RCC 7860 (cell line): ENCODE measurements at regions not wholly inside any gene's neighbourhood (a gene's known extent, or its start where the extent isn't known, plus 50 kb on each side); places are given as distances from the start of the nearest gene placed in this dataset.

Experiments used
- DNase-seq: peaks from one replicate; pipeline ENCODE4 v3.0.0-alpha.2; 2015; ENCODE audit warnings: low spot score
- FAIRE-seq: peaks from 2 replicates; lab custom pipeline; 2012; peaks lifted over from hg19 to GRCh38; lab: Jason Lieb, UNC

DNA sequence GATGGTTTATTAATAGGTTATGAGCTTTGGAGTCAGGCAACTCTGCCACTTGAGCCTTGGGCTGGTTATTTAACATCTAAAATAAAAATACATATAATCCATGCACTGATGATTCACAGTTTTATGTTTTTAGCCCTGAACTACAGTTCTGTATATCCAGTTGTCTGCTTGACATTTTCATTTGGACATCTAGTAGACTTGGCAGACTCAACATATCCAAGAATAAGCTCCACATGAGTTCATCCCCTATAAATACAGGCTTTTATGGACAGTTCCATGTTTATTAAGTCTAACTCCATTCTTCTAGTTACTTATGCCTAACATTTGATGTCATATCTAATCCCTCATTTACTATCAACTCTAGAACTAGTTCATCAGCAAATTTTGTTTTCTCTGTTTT is 174.2 kb downstream of the KIF2B start:
- no peak for DNase-seq
- no peak for FAIRE-seq

DNA sequence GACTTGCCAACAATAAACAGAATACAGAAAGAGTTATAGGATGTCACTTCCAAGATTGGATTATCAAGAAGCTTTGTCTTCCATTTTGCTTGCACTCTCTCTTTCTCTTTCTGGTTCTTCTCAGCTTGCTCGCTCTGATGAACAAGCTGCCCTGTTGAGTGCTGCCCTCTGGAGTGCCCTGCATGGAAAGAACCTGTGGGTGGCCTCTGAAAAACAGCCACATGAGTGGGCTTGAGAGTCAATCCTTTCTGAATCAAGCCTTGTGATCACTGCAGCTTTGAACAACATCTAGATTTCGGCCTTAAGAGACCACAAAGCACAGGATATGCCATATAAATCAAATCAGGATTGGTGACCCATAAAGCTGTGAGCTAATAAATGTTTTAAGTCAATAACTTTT is 185.1 kb downstream of the KIF2B start:
- FAIRE-seq, result no peak

DNA sequence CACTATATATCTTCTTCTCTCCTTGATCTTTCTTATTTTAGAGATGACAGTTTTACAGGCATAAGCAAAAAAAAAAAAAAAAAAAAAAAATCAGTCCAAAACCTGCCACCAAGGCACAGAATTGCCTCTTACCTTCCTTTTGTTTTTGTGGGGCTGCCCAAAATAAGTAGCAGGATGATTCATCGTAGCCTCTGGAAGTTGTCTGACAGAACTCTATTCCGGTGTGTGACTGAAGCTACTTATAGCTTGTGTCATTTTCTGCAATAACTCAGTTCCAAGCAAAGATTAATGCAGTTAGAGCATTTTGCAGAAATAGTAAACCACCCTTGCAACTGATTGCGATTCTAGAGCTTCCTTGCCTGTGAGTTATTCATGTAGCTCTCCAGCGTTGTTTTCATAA is 186.8 kb downstream of the KIF2B start:
- DNase-seq, result no peak
- FAIRE-seq, result no peak

More for the DNA sequence above, 185.1 kb downstream of the KIF2B start:
- no peak for DNase-seq

DNA sequence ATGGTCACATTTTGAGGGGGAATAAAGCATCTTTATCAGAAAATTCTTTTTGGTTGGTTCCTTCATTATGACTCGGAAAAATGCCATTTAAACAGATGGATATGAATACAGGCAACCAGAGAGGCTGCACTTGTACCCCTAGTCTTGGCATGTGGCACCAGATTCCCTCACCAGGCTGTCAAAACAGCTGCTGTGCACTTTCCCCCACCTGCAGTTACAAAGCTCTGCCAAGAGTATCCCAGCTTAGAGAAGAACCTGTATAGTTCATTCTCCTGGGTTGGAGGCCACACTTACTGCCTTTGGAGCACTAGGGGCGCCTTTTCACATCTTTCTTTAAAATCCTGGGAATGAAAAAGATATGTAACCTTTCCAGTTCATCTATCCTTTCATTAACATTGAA is 190.3 kb downstream of the KIF2B start:
- no peak for FAIRE-seq
- no peak for DNase-seq

DNA sequence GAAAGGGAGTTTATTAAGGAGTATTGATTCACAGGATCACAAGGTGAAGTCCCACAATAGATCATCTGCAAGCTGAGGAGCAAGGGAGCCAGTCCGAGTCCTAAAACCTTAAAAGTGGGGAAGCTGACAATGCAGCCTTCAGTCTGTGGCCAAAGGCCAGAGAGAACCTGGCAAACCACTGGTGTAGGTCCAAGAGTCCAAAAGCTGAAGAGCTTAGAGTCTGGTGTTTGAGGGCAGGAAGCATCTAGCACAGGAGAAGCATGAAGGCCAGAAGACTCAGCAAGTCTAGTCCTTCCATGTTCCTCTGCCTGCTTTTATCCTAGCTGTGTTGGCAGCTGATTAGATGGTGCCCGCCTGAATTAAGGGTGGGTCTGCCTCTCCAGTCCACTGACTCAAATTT is 193.0 kb downstream of the KIF2B start:
- no peak for DNase-seq
- no peak for FAIRE-seq

DNA sequence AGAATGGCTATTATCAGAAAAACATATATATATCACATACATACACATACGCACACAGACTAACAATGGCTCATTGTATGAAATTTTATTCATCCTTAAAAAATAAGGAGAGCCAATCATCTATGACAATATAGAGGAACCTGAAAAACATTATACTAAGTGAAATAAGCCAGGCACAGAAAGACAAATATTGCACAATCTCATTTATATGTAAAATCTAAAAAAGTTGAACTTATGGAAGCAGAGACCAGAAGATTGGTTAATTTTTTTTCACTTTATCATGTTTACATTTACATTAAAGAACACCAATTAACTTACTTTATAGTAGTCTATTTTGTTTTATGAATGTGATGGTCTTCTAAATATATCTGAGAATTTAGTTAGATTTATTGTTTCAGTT is 198.7 kb downstream of the KIF2B start:
- no peak for DNase-seq
- FAIRE-seq, result no peak

DNA sequence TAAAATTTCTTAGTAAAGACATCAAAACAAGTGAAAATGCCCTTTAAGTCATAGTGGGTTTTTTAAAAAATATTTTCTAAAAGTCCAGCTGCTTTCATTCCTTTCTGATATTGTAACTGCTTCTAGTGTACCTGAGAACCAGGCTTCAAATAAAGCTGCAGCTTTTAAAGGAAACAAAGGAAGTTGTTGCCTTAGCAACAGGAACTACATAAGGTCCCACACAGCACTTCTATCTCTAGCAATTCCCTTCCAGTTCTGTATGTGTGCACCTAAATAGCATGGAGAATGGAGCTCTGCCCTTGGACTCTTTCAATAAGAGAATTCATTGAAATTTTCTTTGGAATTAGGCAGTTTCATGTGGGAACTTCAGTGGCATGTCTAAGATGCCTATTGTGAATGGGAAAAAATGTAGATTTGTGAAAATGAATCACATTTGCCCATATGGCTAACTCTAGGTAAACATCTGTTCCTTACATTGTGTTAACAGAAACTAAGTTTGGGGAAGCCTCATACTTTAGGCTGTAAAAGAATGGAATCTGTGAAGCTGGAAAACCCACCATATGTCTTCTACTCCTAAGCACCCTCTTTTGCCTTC is 206.4 kb downstream of the KIF2B start:
- DNase-seq (no peak), FAIRE-seq (no peak)

DNA sequence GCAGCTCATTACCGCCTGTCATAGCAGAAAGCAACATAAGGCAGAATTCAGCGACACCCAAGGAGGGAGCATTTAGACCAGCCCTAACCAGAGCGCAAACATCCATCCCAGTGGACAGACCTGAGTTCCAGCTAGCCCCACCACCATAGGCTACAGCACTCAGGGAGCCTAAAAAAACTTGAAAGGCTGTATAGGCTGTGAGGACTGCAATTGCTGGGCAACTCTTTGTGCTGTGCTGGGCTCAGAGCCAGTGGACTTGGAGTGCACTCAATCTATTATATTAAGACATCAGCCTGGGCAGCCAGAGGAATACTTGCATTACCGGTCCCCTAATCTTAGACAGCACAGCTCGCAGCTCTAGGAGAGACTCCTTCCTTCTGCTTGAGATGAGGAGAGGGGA is 207.3 kb downstream of the KIF2B start:
- no peak for FAIRE-seq
- no peak for DNase-seq

DNA sequence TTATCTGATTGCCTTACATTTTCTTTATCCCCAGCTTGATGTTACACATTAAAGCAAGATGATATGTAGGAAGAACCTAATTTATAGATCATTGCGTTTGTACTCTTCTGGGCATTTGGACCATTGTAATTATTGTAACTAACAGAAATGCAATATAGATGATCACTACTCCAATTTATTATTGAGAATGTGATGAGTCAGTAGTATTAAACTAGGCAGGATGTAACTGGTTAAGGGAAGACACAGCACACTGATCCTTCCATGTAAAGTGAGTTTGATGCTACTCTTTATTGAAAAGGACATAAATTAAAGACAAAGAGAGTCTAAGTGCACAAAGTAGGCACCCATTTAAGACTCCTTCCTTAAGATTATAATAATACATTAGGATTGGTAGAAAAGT is 223.8 kb downstream of the KIF2B start:
- FAIRE-seq (no peak), DNase-seq (no peak)

DNA sequence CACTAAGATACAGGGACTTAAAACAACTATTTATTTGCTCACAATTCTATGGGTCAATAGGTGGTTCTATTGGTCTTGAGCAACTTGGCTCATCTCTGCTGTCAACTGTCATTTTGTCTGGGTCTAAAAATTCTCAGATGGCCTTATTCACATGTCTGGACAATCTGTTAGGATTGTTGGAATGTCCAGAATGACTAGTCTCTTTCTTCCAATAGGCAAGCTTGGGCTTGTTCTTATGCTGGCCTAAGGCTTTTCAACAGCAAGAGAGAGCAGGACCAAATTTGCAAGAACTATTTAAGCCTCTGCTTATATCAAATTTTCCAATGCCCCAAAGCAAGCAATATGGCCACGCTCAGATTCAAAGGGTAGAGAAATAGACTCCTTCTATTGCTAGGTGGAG is 240.9 kb downstream of the KIF2B start:
- no peak for FAIRE-seq

DNA sequence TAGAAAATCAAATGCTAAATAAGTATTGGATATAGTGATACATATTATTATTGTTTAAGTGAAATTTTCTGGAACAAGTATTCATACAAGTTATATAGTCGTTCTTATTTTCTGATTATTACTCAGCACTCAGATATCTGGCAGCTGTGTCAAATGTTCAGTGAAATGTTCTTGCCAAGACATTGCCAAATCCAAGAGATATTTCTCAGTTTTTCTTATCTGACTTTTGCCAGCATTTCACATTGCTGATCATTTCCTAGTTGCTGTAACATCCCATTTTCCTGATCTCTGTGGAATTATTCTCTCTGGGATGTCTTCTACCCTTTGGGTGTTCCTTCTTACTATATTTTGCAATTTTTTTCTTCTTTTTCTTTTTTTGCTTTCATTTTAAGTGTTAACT is 262.3 kb downstream of the KIF2B start:
- DNase-seq (no peak), FAIRE-seq (no peak)

More for the DNA sequence above, 240.9 kb downstream of the KIF2B start:
- DNase-seq, result no peak

DNA sequence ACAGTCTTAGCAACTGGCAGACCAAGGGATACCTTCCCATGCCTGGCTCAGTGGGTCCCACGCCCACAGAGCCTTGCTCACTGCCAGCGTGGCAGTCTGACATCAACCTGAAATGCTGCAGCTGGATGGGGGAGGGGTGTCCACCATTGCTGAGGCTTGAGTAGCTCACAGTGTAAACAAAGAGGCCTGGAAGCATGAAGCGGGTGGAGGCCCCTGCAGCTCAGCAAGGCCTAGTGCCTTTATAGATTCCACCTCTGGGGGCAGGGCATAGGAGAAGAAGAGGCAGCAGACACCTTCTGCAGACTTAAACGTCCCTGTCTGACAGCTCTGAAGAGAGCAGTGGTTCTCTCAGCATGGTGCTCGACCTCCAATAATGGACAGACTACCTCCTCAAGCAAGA is 263.2 kb downstream of the KIF2B start:
- DNase-seq (no peak), FAIRE-seq (no peak)

DNA sequence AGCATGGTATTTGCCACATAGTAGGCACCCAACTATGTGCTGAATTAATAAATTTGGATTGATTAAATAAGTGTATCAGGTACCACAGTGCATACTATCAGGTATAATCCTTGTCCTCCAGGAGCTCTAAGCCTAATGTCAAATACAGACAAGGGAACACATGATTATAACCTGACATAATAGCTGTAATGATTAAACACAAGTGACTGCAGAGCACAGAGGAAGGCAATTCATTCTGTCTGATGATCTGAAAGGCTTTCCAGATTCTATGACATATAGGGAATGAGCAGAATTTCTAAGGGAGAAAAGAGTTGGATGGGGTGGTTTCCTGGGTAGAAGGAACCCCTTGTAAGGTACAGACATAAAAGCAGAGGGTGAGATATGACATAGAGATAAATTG is 273.5 kb downstream of the KIF2B start:
- DNase-seq, result no peak
- FAIRE-seq, result no peak

DNA sequence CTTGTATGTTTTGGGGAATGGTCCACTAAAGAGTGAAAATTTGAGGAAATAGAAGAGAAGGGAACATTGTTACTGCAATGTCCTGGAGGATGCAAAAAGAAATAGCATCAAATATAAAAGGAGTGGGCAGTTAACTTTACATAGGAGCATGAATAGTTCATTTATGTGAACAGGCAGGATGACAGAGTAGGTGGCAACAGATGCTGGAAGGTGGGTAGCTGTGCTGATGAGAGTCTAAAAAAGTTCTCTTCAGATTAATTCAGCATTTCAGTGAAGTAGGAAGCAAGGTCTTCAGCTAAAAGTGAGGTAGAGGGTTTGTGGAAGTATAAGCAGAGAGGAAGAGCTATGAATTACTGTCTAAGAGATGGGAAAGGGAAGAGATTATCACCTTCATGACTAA is 276.5 kb downstream of the KIF2B start:
- DNase-seq, result no peak
- FAIRE-seq, result no peak

DNA sequence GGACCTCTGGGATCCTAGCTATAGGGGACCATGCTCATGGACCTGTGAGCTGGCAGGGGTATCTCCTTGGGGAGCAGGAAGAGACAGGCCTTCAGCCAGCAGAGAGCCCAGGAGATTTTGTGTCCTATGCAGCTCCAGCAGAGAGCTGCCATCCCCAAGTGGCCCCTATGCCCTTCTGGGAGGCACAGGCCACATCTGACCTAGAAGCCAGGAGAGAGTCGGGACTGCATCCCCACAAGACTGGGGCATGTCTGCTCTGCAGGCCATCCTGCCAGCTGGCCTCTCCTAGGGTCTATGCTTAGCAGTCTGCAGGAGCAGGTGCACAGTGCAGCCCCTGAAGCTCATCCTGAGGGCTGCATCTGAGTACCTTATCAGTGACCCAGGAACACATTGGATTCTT is 279.5 kb downstream of the KIF2B start:
- no peak for DNase-seq
- FAIRE-seq, result no peak

DNA sequence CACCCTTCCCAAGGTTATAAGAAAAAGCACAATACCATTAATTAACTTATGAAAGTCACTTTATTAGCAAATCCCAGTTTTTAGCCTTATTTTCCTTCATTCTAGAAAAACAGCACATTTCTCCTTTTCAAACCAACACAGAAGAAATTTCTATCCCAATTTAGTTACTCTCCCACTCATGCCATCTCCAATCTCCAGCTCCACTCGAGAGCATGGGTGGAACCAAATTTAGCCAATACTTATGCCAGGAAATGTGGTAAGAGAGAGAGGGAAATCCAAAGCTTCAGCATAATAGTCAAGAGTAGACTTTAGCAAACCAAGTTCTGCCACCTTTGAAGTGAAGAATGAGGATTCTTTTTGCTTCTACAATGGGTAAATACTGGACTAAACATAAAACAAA is 288.8 kb downstream of the KIF2B start:
- DNase-seq (no peak), FAIRE-seq (no peak)

DNA sequence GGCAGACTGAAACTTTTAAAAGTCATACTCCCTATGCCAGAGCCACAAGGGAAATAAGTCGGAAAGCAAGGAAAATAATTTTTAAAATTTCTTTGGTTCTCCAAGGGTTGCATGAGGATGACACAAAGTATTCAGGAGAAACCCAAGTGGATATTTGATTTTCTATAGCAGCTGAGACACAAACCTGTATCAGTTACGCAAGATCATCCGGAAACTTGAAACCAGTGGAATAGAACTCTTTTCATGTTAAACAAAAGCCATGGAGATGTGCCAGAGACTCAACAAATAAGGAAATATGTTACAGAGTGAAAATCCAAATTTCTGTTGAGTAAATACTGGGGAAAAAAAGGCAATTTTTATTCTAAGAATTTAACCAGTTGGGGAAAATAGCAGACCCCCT is 294.7 kb downstream of the KIF2B start:
- no peak for FAIRE-seq
- no peak for DNase-seq

DNA sequence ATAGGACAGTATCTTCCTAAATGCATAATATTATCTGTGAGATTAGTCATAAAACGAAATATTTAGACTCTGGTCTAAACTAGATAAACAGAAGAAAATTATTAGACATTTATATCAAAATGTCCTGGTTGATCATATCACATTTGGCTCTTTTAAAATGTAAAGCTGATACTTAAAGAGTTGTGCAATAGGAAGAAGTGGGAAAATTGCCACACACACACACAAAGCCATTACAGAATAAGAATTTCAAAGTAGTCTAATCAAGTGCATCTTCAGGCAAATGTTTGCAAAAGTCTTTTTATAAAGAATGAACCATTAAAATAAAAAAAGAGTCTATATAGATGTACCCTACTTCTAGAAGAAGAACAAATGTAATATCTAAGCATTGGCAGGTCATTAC is 301.7 kb downstream of the KIF2B start:
- FAIRE-seq, result no peak
- DNase-seq, result no peak

DNA sequence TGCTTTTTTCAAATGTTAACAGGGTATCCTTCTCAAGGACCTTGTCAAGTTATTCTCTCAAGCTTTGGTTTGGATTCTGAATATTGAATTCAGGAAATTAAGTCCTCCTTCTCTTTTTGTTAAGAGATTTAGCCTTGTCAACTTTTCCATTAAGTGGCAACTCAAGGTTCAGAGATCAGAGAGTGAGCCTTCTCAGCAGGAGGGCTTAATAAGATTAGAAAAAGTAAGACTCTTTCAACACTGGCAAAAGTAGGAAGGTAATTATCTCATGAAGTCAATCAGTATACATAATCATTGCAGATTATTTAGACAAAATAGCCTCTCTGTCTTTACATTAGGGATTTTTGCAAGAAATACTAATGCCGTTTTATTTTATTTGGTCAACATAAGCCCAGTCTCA is 330.7 kb downstream of the KIF2B start:
- DNase-seq (no peak), FAIRE-seq (no peak)

DNA sequence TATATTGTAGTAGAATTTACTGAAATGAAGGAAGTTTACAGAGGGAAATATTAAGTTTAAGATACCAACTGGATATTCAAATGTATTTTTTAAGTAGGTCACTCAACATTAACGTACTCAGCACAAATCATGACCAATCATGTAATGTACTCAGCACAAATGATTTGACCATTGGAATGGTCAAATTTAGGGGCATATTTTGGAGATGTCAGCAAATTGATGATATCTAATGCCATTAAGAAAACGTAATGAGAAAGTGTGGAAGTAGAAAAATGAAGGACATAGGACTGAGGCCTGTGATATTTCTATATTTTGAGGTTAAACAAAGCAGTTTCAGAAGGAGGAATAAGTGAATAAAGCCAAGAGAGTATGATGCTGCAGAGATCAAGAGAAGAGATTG is 334.8 kb downstream of the KIF2B start:
- DNase-seq (no peak), FAIRE-seq (no peak)

DNA sequence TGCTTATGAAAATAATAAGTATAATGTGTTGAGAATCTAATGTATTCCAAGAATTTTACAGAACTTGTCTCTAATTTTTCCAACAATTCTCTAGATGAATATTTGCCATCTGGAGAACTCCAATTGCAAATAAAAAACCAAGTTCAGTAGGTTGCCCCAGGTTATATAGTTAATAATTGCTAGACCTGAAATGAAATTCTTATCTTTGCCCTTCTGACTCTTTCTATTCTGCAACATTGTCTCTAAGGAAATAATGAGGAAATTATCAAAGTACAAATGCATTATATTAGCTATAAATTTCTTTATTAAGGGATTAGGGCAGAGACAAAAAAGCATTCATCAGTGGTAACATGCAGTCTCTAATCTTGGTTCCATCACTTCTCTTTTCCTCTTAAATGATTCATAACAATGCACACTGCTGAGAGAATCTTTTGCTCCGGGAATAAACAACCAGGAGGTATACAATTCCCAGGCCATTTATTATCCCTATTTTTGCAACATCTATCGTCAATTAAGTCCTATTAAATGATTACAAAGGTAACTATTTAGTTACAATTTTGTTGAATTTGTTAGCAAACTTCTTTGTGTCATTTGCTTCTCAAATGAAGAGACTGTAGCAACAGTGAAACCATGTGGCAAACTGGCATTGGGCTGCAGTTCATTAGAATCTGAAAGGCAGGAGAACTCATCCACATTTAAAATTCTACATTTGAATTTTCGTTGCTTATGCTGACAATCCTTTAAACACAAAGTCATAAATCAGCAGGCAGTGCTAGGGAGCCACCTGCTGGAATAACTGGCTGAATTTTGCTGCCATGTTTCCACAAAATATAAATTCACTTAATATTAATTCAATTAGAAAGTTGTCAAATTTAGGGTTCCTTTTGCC is 349.6 kb downstream of the KIF2B start:
- DNase-seq (peak; percentile 31), FAIRE-seq (peak; percentile 69)

DNA sequence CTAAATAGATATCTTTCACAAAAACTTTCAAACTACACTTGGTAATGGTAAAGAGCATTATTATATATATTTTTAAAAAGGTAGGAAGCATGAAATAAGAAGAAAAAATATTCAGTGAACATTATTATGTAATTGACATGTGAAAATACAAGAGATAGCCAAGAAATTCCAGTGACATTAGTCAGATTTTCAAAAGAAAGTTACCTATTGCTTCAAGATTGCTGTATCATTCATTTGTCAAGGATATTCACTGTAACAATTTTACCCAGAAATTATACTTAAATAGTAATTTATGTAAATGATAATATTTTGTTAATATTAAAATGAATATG is 350.2 kb downstream of the KIF2B start:
- FAIRE-seq (no peak), DNase-seq (no peak)
